Prostate gland (tissue), 2 donors: ENCODE measurements at regions not wholly inside any gene's neighbourhood (a gene's known extent, or its start where the extent isn't known, plus 50 kb on each side); places are given as distances from the start of the nearest gene placed in this dataset.

ENCODE experiments used
- POLR2A ChIP-seq: fragments of 450-650 bp; IDR thresholded peaks from one replicate; pipeline ENCODE4 v1.6.1; 2016; ENCODE audit warnings: antibody characterized with exemption, mild to moderate bottlenecking
- POLR2AphosphoS5 ChIP-seq: sonication (generic); formaldehyde crosslinking; IDR thresholded peaks from one replicate; pipeline ENCODE4 v1.6.1; 2017; ENCODE audit warnings: antibody characterized with exemption
- TF ChIP-seq, protein P1 (sequence below), 4 experiments: fragments of 200-600 bp in 2 of 4; fragments of 450-650 bp in 2 of 4; sonication (generic) in 2 of 4; IDR thresholded peaks; 1 replicate in 3 of 4; 2 replicates in 1 of 4; pipeline ENCODE4 v1.5.1; 2016 to 2019; ENCODE audit warnings: antibody characterized with exemption in 4 of 4, mild to moderate bottlenecking in 2 of 4, moderate library complexity in 2 of 4

DNA sequence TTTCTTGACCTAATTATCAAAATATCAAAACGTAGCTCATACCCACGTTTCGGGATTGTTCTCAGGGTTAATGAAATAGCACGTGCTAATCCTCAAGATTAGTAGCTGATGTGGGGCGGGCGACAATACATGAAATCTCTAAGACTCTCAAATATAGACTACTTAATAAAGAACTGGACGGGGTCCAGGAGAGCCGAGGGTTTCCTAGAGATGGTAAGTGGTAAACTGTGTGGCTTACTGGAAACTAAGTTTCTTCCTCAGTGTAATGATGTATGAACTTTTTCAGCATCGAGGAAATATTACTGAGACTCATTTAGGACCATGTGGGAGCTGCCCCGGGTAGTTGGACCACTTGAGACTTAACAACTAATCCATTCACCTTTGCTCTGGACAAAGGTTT is 453.3 kb upstream of the SALL3 start:
- TF ChIP-seq, protein P1, sequence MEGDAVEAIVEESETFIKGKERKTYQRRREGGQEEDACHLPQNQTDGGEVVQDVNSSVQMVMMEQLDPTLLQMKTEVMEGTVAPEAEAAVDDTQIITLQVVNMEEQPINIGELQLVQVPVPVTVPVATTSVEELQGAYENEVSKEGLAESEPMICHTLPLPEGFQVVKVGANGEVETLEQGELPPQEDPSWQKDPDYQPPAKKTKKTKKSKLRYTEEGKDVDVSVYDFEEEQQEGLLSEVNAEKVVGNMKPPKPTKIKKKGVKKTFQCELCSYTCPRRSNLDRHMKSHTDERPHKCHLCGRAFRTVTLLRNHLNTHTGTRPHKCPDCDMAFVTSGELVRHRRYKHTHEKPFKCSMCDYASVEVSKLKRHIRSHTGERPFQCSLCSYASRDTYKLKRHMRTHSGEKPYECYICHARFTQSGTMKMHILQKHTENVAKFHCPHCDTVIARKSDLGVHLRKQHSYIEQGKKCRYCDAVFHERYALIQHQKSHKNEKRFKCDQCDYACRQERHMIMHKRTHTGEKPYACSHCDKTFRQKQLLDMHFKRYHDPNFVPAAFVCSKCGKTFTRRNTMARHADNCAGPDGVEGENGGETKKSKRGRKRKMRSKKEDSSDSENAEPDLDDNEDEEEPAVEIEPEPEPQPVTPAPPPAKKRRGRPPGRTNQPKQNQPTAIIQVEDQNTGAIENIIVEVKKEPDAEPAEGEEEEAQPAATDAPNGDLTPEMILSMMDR (IDR thresholded peaks at IDR 0.05) = no peak
- TF ChIP-seq POLR2AphosphoS5 (no peak), POLR2A (no peak)
